NCI-H524 (cell line): ENCODE measurements at regions not wholly inside any gene's neighbourhood (a gene's known extent, or its start where the extent isn't known, plus 50 kb on each side); places are given as distances from the start of the nearest gene placed in this dataset.
"Not testable (repeated sequence)": the region's sequence is repeated elsewhere in the genome, so short reads cannot be mapped to it uniquely, and the experiment has no call there.

Experiments
- DNase-seq, 2 experiments: peaks; one replicate each; lab custom pipeline; 2025; lab: John Stamatoyannopoulos, UW

DNA sequence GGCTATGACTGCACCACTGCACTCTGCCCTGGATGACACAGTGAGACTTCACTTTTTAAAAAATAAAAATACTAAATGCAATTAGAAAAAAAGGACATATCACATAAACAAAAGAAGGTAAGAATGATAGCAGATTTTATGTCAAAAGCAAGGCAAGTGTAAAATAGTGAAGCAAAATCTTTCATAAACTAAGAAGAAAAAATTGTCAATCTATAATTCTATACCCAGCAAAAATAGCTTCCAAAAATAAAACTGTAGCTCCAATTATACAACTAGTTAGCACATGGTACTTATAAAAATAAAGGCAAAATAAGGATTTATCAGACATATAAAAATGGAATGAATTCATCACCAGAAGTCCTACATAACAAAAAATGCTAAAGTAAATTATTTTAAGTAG, 85.4 kb upstream of the SVIL start:
- no peak for DNase-seq

- DNase-seq, result no peak
These were observed 84.5 kb upstream of the SVIL start for GRCh38 chr10:29719281-29719675.

- no peak for DNase-seq
These were observed 80.5 kb upstream of the SVIL start for GRCh38 chr10:29715296-29715695.

- no peak for DNase-seq
These were observed 79.5 kb upstream of the SVIL start for GRCh38 chr10:29714096-29714874.

DNA sequence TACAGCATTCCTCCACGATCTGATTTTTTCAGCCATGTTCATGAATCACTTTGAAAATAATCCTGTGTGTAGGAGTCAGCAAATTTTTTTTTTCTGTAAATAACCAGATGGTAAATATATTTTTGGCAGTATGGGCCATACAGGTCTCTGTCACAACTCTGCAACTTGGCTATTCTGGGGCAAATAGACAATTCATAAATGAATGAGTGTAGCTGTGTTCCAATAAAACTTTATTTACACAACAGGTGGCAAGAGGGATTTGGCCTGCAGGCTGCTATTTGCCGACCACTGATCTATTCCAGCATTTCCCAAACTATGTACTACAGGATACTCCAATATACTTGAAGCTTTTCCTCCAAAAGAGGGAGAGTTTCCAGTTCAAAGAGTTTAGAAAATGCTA, 78.7 kb upstream of the SVIL start:
- no peak for DNase-seq

- DNase-seq, result peak in 1 of 2 experiments; percentile 13
These were observed 77.3 kb upstream of the SVIL start for GRCh38 chr10:29712108-29712507.

DNA sequence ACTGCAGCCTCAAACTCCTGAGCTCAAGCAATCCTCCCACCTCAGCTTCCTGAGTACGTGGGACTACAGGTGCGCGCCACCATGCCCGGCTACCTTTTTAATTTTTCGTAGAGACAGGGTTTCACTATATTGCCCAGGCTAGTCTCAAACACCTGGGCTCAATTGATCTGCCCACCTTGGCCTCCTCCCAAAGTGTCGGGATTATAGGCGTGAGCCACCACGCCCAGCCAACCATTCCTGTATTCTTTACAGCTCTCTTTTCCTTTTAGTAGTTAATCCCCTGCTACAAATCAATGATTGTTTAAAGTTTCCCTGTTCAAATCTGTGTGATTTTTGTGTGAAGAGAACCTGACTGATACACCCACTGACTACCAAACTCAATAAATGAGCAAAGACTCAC, 75.4 kb upstream of the SVIL start:
- DNase-seq, result no peak

DNA sequence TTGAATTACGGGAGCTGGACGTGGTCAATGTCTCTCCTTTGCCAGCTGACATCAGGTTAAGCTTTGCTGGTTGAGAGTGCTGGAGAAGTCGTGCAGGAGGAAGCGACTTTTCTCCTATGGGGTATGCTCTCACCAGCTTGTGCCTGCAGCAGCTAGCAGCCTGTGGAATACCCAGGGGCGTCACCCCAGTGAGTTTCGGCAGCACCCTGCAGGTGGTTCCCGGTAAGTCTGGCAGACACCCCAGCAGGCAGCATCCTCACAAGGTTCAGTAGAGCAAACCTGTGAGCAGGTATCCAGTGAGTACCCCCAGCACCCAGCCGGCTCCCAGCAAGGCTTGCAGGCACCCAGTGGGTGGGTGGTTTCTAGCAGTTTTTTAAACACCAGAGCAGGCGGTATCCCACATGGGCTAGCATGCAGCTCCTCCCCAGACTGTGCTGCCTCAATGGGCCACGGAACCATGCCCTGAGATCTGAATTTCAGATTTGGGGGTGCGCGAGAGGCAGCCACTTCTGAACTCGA, 74.8 kb upstream of the SVIL start:
- DNase-seq, result no peak

- peak; percentile 67 to 79 for DNase-seq
These were observed 68.5 kb upstream of the SVIL start for GRCh38 chr10:29703271-29703670.

DNA sequence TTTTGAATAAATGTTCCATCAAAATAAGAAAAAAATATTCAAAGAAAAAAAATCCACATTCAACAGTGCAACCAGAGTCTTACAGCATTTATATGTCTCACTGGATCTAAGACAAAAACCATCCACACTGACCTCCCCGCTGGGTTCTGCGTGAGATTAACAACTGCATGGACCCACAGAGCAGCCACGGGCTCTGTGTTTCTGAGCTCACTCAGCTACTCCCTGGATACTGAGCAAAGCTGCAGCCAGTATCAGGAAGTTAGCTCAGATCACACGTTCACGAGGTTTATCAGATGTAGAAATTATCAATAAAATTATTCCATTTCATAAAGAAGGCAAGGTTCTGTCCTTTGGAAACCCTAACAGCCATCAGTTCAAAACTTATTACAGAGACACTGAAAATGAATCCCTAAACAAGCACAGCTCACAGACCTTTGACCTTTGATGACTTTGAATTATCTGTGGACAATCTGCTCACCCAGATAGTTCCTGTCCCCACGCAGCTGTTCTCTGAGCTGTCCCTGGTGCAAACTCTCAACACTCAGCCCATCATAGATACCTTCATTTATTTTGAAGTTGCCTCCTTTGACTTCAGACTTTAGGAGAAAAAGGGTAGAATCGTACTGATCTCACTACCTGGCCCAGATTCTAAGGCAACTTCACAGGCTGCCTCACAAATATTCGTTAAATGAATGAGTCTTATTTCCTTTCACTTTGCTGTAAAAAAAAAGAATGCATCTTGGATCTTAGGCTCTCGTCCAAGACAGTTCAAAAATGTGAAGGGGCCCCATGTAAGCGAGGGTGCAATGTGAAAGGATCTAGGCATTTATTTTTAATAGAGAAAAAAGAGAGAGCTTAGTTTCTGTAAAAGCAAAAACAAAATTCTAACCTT, 67.7 kb upstream of the SVIL start:
- peak in 1 of 2 experiments; percentile 14 for DNase-seq

GRCh38 chr10:29701306-29701705, 66.5 kb upstream of the SVIL start:
- DNase-seq, result no peak

- no peak for DNase-seq
These were observed 64.8 kb upstream of the SVIL start for GRCh38 chr10:29699621-29700020.

GRCh38 chr10:29698773-29699490, 64.2 kb upstream of the SVIL start:
- peak in 1 of 2 experiments; percentile 41 for DNase-seq

DNA sequence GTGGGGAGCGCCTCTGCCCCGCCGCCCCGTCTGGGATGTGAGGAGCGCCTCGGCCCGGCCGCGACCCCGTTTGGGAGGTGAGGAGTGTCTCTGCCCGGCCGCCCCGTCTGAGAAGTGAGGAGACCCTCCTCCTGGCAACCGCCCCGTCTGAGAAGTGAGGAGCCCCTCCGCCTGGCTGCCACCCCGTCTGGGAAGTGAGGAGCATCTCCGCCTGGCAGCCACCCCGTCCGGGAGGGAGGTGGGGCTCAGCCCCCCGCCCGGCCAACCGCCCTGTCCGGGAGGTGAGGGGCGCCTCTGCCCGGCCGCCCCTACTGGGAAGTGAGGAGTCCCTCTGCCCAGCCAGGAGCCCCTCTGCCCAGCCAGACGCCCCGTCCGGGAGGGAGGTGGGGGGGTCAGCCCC, 61.8 kb upstream of the SVIL start:
- not testable (repeated sequence) for DNase-seq

DNA sequence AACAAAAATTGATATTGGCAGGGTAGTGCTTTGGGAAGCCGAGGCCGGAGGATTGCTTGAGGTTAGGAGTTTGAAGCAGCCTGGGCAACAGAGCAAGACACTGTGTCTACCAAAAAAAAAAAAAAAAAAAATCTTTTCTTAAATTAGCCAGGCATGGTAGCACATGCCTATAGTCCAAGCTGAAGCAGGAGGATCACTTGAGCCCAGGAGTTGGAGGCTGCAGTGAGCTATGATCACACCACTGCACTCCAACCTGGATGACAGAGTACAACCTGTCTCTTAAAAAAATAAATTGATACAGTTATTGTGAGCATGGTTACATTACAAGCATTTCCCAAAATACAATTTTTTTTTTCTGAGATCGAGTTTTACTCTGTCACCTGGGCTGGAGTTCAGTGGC, 59.4 kb upstream of the SVIL start:
- DNase-seq, result no peak

DNA sequence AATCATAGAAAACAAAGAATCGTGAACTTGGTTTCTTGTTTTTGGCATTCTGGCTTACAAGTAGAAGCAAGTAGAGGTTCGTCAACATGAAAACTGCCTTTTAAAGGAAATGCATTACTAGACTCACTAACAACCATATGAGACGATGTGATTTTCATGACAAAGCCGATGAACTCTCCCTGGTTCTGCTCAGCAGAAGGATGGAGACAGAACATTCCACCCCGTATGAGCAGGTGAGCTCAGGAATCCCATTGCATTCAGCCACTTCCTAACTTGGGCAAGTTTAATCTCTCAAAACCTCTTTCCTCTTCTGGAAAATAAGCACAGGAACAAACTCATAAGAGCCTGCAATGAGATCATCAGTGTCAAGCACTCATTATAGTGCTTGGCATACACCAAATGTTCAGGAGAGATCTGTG, 57.4 kb upstream of the SVIL start:
- DNase-seq, result peak in 1 of 2 experiments; percentile 2

DNA sequence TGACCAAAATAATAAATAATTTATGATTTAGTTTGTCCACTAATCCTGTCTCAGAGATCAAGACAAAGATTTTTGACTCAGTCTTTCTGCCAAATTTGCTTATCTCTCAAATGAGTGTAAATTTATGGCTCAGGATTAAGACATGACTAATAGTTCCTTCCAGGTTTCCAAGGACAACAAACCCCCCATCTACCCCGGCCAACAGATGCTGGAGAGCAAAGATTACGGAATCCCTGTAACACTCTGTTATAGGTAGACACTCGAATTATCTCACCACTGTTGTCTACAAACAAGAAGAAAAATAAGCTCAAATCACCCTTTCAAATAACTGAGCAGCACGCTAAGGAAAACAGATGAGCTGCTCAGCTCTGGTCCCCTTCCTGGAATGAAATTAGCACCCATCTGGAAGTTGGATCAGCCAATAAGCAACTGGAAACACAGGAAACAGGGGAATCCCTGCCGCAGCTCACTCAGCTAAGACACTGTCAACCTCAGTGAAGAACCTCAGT, 56.8 kb upstream of the SVIL start:
- peak in 1 of 2 experiments; percentile 57 for DNase-seq

DNA sequence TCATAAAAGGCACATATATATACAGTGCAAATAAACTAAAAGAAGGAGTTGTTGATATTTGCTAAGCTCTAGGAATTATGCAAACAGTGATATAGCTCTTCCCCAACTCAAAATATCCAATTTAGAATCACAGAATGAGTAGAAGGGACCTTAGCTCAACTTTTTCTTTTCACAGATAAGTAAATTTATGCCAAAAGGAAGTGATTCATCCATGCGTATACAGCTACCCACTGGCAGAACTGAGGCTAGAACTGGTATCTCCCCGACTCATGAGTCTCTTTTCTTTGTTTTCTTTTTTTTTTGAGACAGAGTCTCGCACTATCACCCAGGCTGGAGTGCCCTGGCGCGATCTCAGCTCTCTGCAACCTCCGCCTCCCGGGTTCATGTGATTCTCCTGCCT, 54.2 kb upstream of the SVIL start:
- DNase-seq, result no peak

GRCh38 chr10:29688230-29688661, 53.5 kb upstream of the SVIL start:
- no peak for DNase-seq

DNA sequence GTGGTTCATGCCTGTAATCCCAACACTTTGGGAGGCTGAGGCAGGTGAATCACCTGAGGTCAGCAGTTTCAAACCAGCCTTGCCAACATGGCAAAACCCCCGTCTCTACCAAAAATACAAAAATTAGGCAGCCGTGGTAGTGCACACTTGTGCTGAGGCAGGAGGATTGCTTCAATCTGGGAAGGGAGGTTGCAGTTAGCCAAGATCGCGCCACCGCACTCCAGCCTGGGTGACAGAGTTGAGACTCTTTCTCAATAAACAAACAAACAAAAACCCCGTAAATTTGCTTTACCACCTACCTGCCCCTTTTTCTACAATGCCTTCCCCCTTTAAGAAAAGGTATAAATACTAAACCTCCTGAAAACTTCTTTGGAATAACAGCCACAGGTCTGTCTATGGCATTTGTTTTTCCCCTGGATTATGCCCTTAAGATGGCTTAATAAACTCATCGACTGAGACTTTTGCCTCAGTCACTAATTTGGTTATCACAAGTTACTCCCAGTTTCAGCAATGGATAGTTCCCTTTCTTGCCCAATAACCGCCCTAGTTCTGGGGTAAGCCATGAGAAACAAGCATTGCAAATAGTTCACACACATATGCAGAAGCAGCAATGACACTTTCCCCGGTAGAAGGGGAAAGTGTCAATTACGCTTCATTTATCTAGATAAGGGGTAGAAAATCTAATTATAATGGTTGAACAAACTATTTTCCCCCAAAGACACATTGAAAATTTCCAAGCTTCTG, 52.8 kb upstream of the SVIL start:
- DNase-seq, result no peak

DNA sequence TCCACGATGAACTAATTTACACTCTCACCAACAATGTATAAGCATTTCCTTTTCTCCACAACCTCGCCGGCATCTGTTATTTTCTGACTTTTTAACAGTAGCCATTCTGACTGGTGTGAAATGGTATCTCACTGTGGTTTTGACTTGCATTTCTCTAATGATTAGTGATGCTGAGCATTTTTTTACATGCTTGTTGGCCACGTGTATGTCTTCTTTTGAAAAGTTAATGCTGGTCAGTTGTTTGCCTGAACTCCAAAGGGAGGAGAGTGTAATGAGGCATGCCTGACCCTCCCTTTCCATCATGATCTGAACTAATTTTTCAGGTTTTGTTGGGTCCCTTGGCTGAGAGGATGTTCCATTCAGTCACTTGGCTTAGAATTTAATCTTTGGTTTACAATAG, 50.7 kb upstream of the SVIL start:
- no peak for DNase-seq
